Rectal smooth muscle tissue (tissue), 1 donor: ENCODE measurements at regions not wholly inside any gene's neighbourhood (a gene's known extent, or its start where the extent isn't known, plus 50 kb on each side); places are given as distances from the start of the nearest gene placed in this dataset.

Experiments used
- H3K27ac ChIP-seq: one replicate; pipeline ENCODE4 v1.7.0; 2013; ENCODE audit warnings: low read depth, low read length, inconsistent platforms
- H3K27me3 ChIP-seq: one replicate; pipeline ENCODE4 v1.7.0; 2013; ENCODE audit warnings: low read length; ENCODE audit not compliant: control insufficient read depth, insufficient read depth
- H3K36me3 ChIP-seq: one replicate; pipeline ENCODE4 v1.7.0; 2013; ENCODE audit warnings: low read length; ENCODE audit not compliant: control insufficient read depth, insufficient read depth
- H3K4me1 ChIP-seq: one replicate; pipeline ENCODE4 v1.7.0; 2013; ENCODE audit warnings: low read length; ENCODE audit not compliant: control insufficient read depth, insufficient read depth
- H3K4me3 ChIP-seq: one replicate; pipeline ENCODE4 v1.7.0; 2013; ENCODE audit warnings: low read length
- H3K9ac ChIP-seq: one replicate; pipeline ENCODE4 v1.7.0; 2013; ENCODE audit warnings: low read length

GRCh38 chr10:111988646-111989045, 194.9 kb downstream of the GPAM start:
- Histone ChIP-seq H3K36me3 (no peaks in the 10 kb centered on the region), H3K4me3 (no peak overlapping the region), H3K27ac (no peak overlapping the region), H3K27me3 (no peaks in the 10 kb centered on the region), H3K4me1 (no peaks in the 10 kb centered on the region), H3K9ac (no peak overlapping the region)

- Histone ChIP-seq H3K27ac (no peak overlapping the region), H3K9ac (no peak overlapping the region), H3K4me3 (no peak overlapping the region), H3K4me1 (no peaks in the 10 kb centered on the region), H3K27me3 (no peaks in the 10 kb centered on the region), H3K36me3 (no peaks in the 10 kb centered on the region)
Measured at GRCh38 chr10:111989136-111989911, 194.2 kb downstream of the GPAM start.

- Histone ChIP-seq H3K27ac (no peak overlapping the region), H3K4me3 (no peak overlapping the region), H3K36me3 (no peaks in the 10 kb centered on the region), H3K9ac (no peak overlapping the region), H3K27me3 (no peaks in the 10 kb centered on the region), H3K4me1 (no peaks in the 10 kb centered on the region)
Measured at GRCh38 chr10:111990734-111991133, 192.8 kb downstream of the GPAM start.

- Histone ChIP-seq H3K9ac (no peak overlapping the region), H3K36me3 (no peaks in the 10 kb centered on the region), H3K4me1 (no peaks in the 10 kb centered on the region), H3K27me3 (no peaks in the 10 kb centered on the region), H3K4me3 (no peak overlapping the region), H3K27ac (no peak overlapping the region)
Measured at GRCh38 chr10:111993321-111993720, 190.2 kb downstream of the GPAM start.

- Histone ChIP-seq H3K27ac (no peak overlapping the region), H3K4me3 (no peak overlapping the region), H3K36me3 (no peaks in the 10 kb centered on the region), H3K9ac (no peak overlapping the region), H3K4me1 (no peaks in the 10 kb centered on the region), H3K27me3 (no peaks in the 10 kb centered on the region)
Measured at GRCh38 chr10:111993872-111994426, 189.6 kb downstream of the GPAM start.

- no peaks in the 10 kb centered on the region for H3K27me3 ChIP-seq
- no peak overlapping the region for H3K4me3 ChIP-seq
- H3K4me1 ChIP-seq, result no peaks in the 10 kb centered on the region
- no peak overlapping the region for H3K9ac ChIP-seq
- H3K36me3 ChIP-seq, result no peaks in the 10 kb centered on the region
- no peak overlapping the region for H3K27ac ChIP-seq
Measured at GRCh38 chr10:111996103-111996502, 187.5 kb downstream of the GPAM start.

- Histone ChIP-seq H3K27ac (no peak overlapping the region), H3K4me1 (no peaks in the 10 kb centered on the region), H3K4me3 (no peak overlapping the region), H3K27me3 (no peaks in the 10 kb centered on the region), H3K36me3 (no peaks in the 10 kb centered on the region), H3K9ac (no peak overlapping the region)
Measured at GRCh38 chr10:111998728-111999127, 184.8 kb downstream of the GPAM start.

- Histone ChIP-seq H3K27ac (no peak overlapping the region), H3K36me3 (no peaks in the 10 kb centered on the region), H3K9ac (no peak overlapping the region), H3K4me1 (no peaks in the 10 kb centered on the region), H3K27me3 (no peaks in the 10 kb centered on the region), H3K4me3 (no peak overlapping the region)
Measured at GRCh38 chr10:111999205-111999914, 184.2 kb downstream of the GPAM start.

GRCh38 chr10:111999915-112000302, 183.7 kb downstream of the GPAM start:
- Histone ChIP-seq H3K9ac (no peak overlapping the region), H3K27ac (no peak overlapping the region), H3K4me1 (no peaks in the 10 kb centered on the region), H3K27me3 (no peaks in the 10 kb centered on the region), H3K36me3 (no peaks in the 10 kb centered on the region), H3K4me3 (no peak overlapping the region)

- Histone ChIP-seq H3K4me1 (no peaks in the 10 kb centered on the region), H3K36me3 (no peaks in the 10 kb centered on the region), H3K4me3 (no peak overlapping the region), H3K9ac (no peak overlapping the region), H3K27ac (no peak overlapping the region), H3K27me3 (no peaks in the 10 kb centered on the region)
Measured at GRCh38 chr10:112000466-112000865, 183.1 kb downstream of the GPAM start.

GRCh38 chr10:112002206-112002605, 181.4 kb downstream of the GPAM start:
- Histone ChIP-seq H3K4me3 (no peak overlapping the region), H3K27me3 (no peaks in the 10 kb centered on the region), H3K4me1 (no peaks in the 10 kb centered on the region), H3K9ac (no peak overlapping the region), H3K27ac (no peak overlapping the region), H3K36me3 (no peaks in the 10 kb centered on the region)

GRCh38 chr10:112004075-112004474, 179.5 kb downstream of the GPAM start:
- Histone ChIP-seq H3K36me3 (no peaks in the 10 kb centered on the region), H3K9ac (no peak overlapping the region), H3K4me3 (no peak overlapping the region), H3K27me3 (no peaks in the 10 kb centered on the region), H3K4me1 (no peaks in the 10 kb centered on the region), H3K27ac (no peak overlapping the region)
